NCI-H187 treated with DMSO at 0.1 percent for 48 hours (cell line): ENCODE measurements at regions not wholly inside any gene's neighbourhood (a gene's known extent, or its start where the extent isn't known, plus 50 kb on each side); places are given as distances from the start of the nearest gene placed in this dataset.

Experiments
- DNase-seq: peaks from one replicate; lab custom pipeline; 2025; lab: John Stamatoyannopoulos, UW

DNA sequence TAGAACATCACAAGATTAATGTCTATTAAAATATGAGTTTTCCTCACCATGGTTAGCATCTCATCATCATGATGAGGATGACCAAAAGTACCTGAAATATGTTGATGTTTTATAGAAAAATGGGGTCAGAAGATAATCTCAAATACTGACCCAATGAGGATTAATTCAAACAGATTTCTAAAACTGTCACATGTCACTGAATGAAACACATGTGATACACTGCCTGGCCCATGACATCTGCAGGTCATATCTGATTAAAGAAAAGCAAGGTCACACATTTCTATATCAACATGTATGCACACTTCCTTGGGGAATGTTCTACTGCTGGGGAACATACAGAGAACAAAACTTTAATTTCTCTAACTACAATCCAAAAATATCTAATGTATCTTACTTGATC is 470.6 kb upstream of the ADGRL2 start:
- no peak for DNase-seq

DNA sequence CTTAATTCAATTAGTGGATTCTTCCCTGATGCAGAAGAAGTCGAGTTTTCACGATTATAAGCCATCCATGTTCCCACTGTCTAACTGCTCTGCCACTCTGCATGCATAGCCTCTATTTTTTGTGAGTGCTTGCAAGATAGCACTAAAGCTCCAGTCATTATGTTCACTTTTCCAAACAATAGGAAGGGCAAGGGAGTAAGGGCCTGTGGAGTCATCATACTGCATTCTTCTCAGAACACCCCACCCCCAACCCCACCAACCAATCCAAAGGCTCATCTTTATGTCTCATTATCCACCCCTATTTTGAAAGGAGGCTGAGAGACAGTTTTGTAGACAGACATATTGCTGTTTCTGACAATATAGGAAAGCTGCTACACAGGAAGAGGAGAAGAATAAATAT is 471.7 kb upstream of the ADGRL2 start:
- DNase-seq, result no peak

DNA sequence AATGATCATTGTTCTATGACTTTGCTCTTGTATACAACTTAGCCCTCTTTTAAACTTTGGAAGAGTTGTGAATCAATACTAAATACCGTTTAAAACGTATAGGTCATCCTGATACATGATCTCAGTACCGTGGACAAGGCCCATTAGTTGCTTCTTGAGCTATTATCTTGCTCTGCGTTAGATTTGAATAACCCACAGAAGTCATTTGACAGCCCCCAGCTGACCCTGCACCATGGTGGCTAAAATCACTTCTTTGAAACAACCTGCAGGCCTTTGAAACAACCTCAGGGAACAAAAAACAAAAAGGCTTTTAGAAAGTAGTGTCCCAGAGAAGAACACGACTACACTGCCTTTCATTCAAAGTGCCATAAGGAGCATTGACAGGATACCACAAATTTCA is 473.0 kb upstream of the ADGRL2 start:
- DNase-seq, result no peak

DNA sequence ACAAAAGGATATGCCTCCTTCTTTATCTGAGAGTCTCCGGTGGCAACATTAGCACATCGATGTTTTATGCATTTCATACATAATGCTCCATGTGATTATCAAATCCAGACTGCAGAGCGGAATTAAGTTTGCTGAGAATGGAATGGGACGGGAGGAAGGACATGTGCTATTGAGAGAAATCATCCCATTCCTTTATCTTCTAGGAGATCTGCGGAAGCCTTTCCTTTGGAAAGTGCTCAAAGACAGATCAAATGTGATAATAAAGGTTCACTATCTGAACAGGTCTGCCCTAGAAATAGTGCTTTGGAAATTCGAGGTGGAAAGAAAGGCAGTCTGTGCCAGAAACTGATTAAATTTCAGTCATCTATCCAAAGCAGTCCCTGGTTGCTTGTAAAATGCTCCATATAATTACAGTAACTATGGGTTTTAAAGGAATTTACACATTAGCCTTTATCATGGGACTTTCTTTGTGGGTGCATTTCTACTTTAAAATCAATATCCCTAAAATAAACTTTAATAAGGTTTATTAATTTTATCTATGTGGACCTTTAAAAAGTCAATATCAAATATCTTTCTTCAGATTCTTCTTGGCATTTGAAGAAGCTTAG is 473.5 kb upstream of the ADGRL2 start:
- DNase-seq, result no peak

DNA sequence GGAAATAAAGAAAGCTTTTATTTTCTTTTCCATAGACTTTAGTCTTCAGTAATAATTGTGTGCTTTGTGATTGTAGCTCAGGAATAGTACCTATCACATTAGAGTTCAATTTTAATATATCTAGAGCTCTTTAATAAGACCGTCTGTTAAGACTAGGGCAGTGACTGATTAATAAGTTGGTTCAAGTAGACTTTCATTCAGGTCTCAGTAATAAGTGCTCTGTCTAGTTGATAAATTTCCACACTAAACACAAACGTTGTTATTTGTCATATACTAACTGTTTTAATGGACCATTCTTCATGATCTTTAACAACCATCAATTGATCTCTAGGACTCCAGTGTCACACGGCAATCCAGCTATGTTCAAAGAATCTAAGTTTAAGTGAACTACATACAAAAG is 474.5 kb upstream of the ADGRL2 start:
- DNase-seq, result no peak

DNA sequence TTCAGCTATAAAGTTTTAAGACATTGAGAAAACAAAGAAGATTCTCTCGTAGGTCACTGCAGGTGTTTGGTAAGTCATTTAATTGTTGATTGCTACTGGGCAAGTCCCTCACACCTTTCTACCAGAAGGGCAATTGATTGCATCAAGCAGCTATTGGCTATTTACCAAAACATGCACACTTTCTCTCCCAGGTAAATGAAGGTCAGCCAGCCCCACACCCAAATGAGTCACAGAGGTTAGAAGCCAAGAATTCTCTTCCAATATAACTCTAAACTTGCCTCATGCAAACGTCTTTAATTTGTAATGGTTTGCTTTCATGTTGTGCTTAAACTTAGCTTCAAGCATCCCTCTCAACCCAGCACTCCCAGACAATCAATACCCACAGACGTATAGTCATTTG is 475.3 kb upstream of the ADGRL2 start:
- no peak for DNase-seq

DNA sequence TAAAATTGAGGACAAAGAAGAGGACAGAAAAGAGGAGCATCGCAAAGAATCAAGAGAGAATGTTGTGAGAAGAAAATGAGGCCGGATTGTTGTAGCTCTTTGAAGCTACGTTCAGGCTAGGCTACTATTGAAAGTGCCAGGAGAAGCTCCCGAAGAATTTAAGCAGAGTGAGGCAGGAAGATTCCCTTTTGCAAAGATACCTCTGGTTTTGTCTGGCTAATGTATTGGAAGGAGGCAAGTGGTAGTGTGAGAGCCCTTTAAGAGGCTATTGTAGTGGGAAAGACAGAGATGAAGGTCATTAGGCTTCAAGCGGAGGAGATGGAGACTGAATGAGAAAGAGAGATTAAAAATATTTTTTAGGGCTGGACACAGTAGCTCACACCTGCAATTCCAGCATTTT is 476.9 kb upstream of the ADGRL2 start:
- no peak for DNase-seq

DNA sequence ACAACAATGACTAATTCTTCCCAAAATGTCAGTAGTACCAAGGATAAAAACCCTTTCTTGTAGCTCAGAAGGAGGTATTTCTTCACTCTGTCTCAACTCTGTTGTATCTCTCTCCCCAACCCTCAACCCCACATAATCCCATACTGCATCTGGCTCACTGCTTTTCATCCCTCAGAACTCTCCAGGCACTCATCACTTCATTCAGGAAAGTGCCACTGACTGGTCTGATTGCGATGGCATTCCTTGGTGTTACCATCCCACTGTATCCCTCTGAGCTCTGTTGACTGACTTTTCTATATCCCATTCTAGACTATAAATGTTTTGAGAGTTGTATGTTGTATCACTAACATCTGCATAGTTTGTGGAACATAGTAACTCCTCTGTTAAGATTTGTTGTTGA is 483.5 kb upstream of the ADGRL2 start:
- no peak for DNase-seq

DNA sequence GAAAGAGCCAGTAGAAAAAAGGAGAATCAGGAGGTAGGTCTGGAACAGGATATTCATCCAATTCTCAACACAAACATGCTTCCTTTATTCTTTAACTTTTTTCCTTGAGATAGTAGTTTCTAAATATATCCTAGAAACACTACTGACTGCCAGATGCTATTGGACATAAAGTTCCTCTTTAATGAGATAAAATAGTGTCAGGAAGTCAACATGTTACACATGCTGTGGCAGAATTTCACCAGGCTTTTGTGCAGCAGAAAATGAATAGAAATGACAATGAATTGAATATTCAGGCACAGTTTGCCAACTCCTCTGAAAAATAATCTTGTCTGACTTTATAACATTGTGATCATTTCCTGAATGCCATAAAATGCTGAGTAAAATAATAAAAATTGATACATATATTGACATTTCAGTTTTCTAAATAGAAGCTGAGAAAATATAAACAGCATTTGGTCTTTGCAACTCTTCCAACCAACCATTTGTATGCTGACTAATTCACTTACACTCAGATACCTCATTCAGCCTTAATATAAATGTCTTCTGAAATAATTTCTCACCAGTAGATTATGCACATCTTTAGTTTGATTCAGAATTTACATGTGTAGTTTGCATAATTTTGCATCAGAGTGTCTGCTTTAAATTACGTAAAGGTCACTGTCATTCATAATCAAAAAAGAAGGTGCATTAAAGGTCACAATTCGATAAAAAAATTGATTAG is 486.1 kb upstream of the ADGRL2 start:
- DNase-seq, result no peak

DNA sequence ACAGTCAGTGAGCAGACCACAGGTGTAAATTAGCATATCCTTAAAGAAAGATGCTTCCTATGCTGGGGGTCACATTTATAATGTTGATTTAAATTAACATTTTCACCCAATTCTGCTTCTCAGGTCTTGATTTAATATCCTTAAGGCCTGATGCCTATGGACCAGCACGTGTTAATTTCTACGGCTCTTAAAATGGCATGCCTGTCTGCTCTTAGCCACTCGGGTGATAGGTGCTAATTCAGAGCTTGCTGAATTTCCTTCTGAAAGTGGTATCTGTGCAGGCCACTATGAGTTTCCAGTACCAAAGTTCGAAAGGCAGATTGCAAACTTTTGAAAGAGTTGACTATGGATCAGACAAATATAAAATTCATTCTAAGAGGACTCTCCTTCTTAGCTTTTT is 487.4 kb upstream of the ADGRL2 start:
- no peak for DNase-seq

DNA sequence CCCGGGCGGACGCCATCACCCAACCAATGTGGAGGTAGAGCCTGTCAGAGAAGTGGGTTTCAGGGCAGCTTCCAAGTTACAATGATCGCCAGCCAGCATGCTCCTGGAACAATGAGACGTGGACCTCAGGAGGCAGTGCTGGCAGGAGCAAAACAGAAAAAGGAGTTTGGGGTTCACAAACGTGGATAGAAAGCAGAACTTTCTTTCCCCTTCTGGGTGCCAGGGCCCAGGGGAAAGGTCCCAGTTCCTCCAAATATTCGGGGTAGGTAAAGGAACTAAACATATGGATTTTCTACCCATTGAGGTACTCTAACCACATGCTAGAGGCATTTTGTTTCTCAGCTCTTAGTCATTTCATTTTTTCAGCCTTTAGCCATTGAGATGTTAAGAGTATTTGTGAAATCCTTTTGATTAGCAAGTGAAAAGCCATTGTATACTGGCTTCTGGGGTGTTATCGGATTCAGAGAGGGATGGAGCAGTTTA is 488.4 kb upstream of the ADGRL2 start:
- DNase-seq, result no peak

DNA sequence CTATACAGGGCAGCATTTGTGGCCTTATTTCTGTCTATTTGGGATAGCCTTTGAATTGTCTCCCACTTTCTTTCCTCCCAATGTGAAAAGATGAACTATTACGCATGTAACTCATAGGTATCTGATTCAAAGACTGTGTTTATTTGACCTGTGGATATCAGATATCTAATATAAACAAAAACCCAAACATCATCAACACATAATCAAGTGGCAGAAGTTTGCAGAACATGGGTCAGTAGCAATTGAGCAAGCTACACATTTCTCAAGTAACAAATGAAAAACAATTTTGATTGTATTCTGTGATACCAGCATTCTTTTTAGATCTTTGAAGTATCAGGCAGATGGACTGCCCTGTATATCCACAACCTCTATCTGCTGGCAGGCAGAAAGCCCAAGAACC is 490.5 kb upstream of the ADGRL2 start:
- no peak for DNase-seq

DNA sequence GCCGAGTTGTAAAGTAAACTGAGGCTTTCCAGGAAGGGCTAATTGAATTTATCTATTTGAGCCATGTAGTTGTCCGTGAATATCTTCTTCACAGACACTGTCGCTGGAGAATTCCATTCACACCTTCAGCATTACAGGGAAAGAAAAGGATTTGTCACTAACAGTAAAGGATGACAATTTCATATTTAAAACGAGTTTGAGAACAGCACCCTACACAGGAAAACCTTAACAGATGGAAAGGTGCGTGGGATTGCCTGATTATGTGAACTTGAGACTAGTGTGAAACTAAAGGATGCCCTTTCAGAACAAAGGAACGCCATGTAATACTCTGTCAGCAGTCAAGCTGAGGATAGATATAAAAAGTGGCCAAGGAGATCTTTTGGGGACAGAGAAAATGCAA is 492.5 kb upstream of the ADGRL2 start:
- no peak for DNase-seq

DNA sequence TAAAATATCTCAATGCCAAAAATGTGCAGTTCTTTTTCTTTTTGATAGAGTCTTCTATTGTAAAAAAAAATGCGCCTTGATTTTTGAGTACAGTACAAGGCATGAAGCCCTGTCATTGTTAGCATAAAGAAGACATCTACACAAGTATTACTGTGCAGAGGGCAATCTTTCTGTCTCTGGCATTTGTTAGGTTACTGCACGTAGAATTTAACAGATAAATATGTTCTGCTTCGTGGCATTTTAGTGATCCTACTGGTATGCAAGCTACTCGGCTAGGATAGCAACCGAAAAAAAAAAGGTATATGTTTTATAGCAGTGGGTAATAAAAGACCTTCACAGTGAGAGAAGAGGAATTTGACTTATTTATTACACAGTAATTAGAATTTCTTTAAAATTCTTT is 492.9 kb upstream of the ADGRL2 start:
- DNase-seq, result no peak

DNA sequence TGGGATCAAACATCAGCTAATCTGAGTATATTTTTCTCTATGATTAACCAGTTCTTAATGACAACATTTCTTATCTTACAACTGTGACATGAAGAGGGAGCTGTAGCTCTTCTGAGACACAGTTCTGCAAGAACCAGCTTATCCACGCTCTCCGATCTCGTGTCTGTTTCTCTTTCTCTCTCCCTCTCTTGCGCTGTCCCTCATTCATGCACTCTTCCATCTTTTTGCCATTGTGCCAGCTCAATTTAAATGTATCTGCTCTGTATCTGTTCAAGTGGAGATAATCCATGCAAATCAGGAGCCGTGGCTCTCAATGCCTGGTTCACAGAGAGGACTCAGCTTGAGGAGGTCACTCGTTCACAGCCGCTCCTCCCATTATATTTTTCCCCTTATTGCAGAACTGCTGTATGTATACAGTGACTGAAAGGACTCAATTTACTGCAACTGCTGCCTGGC is 494.7 kb upstream of the ADGRL2 start:
- DNase-seq, result no peak

DNA sequence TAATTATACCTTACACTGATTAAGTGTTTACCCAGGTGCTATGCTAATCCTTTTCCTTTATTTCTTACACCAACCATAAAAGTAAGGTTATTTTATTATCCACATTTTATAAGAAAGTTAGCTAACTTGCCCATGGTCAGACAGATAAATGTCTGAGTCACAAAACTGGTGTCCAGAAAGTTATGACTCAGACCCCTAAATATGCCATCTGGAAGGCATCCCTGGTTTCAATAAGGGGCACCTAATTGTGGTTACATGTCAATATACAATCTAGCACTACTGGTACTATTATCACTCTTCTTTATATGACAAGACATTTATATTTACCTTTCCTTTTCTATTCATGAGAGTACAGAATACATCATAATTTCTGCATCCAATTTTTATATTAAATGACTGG is 496.5 kb upstream of the ADGRL2 start:
- DNase-seq, result no peak

DNA sequence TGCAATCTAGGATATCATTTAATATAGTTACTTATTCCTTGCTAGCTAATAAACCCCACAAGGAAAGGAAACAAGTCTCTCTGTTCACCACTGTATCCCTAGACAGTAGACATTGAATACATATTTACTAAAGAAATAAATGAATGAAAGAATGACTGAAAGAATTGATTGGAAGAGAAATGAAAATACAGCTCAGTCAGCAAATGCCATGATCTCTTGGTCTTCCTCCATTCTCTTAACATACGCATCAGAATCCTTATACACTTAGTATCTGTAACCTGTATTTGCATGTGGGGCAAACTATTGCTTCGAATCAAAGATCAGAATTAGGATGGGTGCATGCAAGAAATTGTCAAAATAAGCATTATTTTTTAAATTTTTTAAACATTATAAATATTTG is 500.8 kb upstream of the ADGRL2 start:
- DNase-seq, result no peak

DNA sequence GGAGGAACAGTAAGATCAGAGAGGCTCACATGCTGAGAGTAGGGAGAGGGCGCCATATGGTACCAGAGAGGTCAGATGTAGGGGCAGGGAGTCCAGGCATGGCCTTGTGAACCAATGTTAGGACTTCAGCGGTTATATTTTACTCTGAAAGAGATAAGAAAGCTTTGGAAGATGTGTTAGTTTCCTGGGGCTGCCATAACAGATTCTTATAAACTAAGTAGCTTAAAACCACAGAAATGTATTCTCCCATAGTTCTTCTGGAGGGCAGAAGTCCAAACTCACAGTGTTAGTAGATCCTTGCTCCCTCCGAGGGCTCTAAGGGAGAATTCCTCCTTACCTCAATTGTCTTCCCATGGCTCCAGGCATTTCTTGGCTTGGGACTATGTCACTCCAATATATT is 502.5 kb upstream of the ADGRL2 start:
- DNase-seq, result no peak

DNA sequence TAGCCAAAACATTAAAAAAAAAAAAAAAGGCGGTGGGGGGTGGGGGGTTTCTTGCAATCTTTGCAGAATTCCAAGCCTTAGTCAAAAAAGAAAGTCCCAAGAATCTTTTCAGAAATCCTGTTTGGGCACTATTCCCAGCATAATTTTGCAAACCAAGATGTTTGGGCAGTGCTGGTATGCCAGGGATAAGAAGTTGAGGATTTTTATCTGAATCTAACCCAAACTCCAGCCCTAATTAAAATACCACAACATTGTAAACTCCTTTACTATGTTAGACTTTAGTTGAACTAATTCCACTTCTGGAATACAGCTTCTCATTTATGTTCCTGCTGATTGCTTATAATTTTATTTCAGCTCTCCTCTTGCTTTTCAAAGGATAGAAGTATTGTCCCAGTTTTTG is 504.1 kb upstream of the ADGRL2 start:
- DNase-seq, result no peak

DNA sequence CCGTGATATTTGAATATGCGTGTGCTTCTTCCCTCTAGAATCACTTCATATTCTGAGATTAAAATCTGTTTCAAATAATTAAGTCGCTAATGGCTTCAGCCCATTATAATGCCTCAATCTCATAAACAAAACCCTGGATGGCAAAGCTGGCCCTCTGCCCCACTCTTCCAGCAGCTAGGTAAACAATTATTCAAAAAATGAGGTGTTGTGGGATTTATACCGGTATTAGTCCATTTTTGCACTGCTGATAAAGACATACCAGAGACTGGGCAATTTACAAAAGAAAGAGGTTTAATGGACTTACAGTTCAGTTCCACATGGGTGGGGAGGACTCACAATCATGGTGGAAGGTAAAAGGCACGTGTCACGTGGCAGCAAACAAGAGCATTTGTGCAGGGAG is 510.4 kb upstream of the ADGRL2 start:
- DNase-seq, result no peak

DNA sequence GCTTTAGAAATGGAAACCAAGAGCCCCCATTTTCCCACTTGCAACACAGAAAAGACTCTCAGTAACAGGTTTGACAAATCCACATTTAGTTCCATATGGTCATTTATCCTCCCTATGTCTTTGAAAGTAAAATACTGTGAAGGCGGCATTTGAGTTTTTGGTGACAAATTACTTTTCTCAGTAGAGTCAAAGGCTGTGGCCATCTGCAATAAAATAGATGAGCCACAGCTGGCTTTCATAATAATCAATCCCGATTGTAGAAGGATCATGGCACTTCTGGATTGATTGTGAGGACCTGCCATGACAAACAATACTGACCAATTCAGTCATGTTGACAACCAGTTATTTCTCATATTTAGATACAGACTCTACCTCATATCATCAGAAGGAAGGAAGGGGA is 512.0 kb upstream of the ADGRL2 start:
- no peak for DNase-seq

DNA sequence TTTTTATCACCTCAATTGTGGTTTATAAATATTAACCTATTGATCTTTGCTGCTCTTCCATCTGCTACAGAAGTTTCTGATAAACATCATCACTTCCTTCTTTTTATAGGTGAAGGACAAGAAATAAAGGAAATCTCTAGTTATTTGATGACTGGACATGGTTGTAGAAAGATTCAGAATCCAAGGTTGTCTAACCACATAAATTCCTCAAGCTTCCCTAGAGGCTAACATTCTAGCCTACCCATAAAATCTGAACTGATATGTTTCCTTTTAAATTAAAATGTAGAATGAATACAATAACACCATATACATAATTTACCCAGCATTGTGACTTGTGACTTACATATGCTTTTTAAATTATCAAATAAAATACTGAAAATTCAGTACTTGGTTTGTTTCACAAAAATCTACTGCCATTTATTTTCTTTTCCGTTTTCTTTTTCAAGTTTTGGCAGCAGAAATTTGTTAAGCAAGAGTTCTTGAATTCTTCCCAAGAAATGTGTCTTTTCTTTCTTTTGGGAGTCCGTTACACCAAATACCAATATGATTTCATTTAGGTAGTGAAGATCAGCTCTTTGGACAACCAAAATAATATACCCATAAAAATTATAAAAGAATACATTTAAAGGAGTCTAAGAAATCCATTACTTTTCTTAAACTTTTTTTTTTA is 513.2 kb upstream of the ADGRL2 start:
- no peak for DNase-seq

DNA sequence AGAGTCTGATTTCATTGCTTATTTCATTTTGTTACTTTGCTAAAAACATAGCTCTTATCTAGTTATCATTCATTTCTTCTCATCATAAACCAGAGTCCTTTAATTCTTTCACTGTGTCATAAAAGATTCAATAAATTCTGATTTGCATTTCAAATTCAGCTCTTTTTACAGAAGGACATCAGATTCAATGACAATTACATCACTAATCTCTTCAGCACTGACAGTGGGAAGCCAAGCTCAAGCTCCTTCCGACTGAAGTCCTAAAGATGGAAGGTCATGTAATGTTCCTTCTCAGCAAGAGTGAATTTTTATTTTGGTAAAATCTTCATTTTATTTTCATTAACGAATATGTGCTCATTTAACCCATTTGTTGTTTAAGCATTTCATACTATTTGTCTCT is 530.7 kb upstream of the ADGRL2 start:
- no peak for DNase-seq

DNA sequence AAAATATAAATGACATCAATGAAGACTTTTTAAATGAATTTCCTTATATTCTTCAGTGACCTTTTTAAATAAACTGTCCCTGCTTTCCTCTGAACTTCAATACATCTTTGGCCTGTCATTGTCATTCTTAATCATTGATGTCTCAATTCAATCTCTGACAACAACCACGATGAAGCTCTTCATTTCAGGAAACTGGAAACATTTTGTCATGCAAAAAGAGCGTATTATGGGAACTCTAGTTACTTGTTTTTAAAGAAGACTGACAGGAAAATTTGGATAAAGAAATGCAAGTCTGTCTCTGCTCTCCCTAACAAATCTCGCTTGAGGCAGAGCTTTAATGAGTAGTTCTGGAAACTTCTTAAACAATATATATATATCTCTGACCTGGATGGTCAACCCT is 535.8 kb upstream of the ADGRL2 start:
- DNase-seq, result no peak
